Testis (tissue), 2 donors: ENCODE measurements at regions not wholly inside any gene's neighbourhood (a gene's known extent, or its start where the extent isn't known, plus 50 kb on each side); places are given as distances from the start of the nearest gene placed in this dataset.

ENCODE experiments used
- DNase-seq: peaks from one replicate; pipeline ENCODE4 v3.0.0-alpha.2; 2019
- H3K27ac ChIP-seq, 2 donors: fragments of 200-600 bp; sonication (generic); one replicate each; pipeline ENCODE4 v1.5.1; 2019
- H3K27me3 ChIP-seq: fragments of 200-600 bp; sonication (generic); one replicate; pipeline ENCODE4 v1.5.1; 2019
- H3K36me3 ChIP-seq: fragments of 200-600 bp; sonication (generic); one replicate; pipeline ENCODE4 v1.5.1; 2017; ENCODE audit warnings: low read depth; ENCODE audit errors: missing control alignments
- H3K4me1 ChIP-seq: fragments of 200-600 bp; sonication (generic); one replicate; pipeline ENCODE4 v1.5.1; 2019
- H3K4me3 ChIP-seq, 2 donors: fragments of 200-600 bp; sonication (generic); one replicate each; pipeline ENCODE4 v1.5.1; 2017 to 2019
- H3K9me3 ChIP-seq: fragments of 200-600 bp; sonication (generic); one replicate; pipeline ENCODE4 v1.5.1; 2017
- CTCF ChIP-seq, 3 experiments: fragments of 450-650 bp in 2 of 3; fragments of 200-600 bp in 1 of 3; sonication (generic) in 1 of 3; IDR thresholded peaks; one replicate each; pipeline ENCODE4 v1.5.1; 2016 to 2019; ENCODE audit warnings: antibody characterized with exemption in 3 of 3, mild to moderate bottlenecking in 2 of 3, moderate library complexity in 1 of 3
- POLR2A ChIP-seq: fragments of 450-650 bp; IDR thresholded peaks from one replicate; pipeline ENCODE4 v1.6.1; 2017; ENCODE audit warnings: antibody characterized with exemption, mild to moderate bottlenecking, moderate library complexity
- WGBS, 2 donors: methylation state at CpG; one replicate each; pipeline ENCODE4 v1.1.5; 2018; 5-methylcytosine and 5-hydroxymethylcytosine counted together
- intact Hi-C: fragments of 100-400 bp; cut with DNase I; formaldehyde crosslinking; loops from one replicate; pipeline ENCODE4 v1.15.1; 2023; ENCODE audit warnings: low total_unique reads

GRCh38 chr5:4511996-4512656, 628.0 kb upstream of the ADAMTS16 start:
- intact Hi-C loops: no loop called here
- DNase-seq: peak; percentile 69
- Histone ChIP-seq H3K4me1 (no peaks in the 10 kb centered on the region), H3K9me3 (no peaks in the 10 kb centered on the region), H3K36me3 (no peaks in the 10 kb centered on the region), H3K4me3 (peak overlapping the region in 1 of 2 donors; percentile 18), H3K27ac (no peak overlapping the region), H3K27me3 (no peaks in the 10 kb centered on the region)
- 11 to 17% methylated on average over 20 to 31 of the region's 31 CpGs for WGBS, 2 donors
- TF ChIP-seq POLR2A: no peak
- peak in 1 of 3 experiments; percentile 23 for TF ChIP-seq CTCF (IDR thresholded peaks at IDR 0.05)

- Histone ChIP-seq H3K4me3 (no peak overlapping the region), H3K27ac (no peak overlapping the region), H3K27me3 (no peaks in the 10 kb centered on the region), H3K36me3 (no peaks in the 10 kb centered on the region), H3K4me1 (no peaks in the 10 kb centered on the region), H3K9me3 (no peaks in the 10 kb centered on the region)
- no peak for DNase-seq
- WGBS, 2 donors: 58 to 68% methylated on average over 4 of the region's 4 CpGs
- intact Hi-C loops: no loop called here
- no peak for TF ChIP-seq CTCF (IDR thresholded peaks at IDR 0.05)
- no peak for TF ChIP-seq POLR2A
Measured at GRCh38 chr5:4513381-4513780, 626.7 kb upstream of the ADAMTS16 start.

DNA sequence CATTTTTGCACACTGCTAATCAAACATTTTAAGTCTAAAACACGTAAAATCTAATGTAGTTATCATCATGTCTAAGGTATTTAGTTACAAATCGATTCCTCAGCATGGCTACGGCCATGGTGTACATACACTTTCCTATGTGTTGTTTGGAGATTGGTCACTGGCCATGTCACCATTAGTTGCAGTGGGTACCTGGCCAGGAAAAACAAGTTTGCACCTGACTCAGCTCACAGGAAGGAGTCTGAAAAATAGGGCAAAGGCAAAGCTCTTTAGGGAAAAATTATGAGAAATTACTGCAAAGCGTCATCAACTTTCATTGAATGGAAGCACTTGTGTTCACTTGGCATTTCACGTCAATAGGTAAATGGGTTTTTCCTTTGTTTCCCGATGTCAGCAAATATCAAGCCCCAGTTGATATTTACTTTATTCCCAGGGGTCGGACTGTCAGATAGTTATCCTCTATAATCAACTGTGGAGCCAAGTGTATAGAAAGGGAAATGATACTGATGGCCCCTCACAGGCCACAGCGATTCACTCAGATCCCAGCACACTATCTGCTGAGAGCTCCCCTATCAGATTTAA, 626.0 kb upstream of the ADAMTS16 start:
- Histone ChIP-seq H3K27me3 (no peaks in the 10 kb centered on the region), H3K4me1 (no peaks in the 10 kb centered on the region), H3K9me3 (no peaks in the 10 kb centered on the region), H3K36me3 (no peaks in the 10 kb centered on the region), H3K4me3 (no peak overlapping the region), H3K27ac (no peak overlapping the region)
- DNase-seq: no peak
- TF ChIP-seq POLR2A: no peak
- 85 to 89% methylated on average over 8 of the region's 8 CpGs for whole genome bisulfite sequencing, 2 donors
- intact Hi-C loops: no loop called here

- H3K4me1 ChIP-seq: no peaks in the 10 kb centered on the region
- H3K36me3 ChIP-seq: no peaks in the 10 kb centered on the region
- H3K4me3 ChIP-seq: no peak overlapping the region
- TF ChIP-seq CTCF (IDR thresholded peaks at IDR 0.05) (no peak), POLR2A (no peak)
- WGBS, 2 donors: 54 to 67% methylated on average over 10 of the region's 10 CpGs
- no peak overlapping the region for H3K27ac ChIP-seq
- no peaks in the 10 kb centered on the region for H3K9me3 ChIP-seq
- no peak for DNase-seq
- intact Hi-C loops: no loop called here
- no peaks in the 10 kb centered on the region for H3K27me3 ChIP-seq
Measured at GRCh38 chr5:4518903-4519672, 621.0 kb upstream of the ADAMTS16 start.

GRCh38 chr5:4520559-4520958, 619.6 kb upstream of the ADAMTS16 start:
- intact Hi-C loops: no loop called here
- Histone ChIP-seq H3K27me3 (no peaks in the 10 kb centered on the region), H3K9me3 (no peaks in the 10 kb centered on the region), H3K27ac (no peak overlapping the region), H3K36me3 (no peaks in the 10 kb centered on the region), H3K4me1 (no peaks in the 10 kb centered on the region), H3K4me3 (no peak overlapping the region)
- TF ChIP-seq CTCF (IDR thresholded peaks at IDR 0.05): no peak
- no peak for TF ChIP-seq POLR2A
- WGBS, 2 donors: 82 to 84% methylated on average over 1 of the region's 1 CpG
- no peak for DNase-seq
